NCI-H526 (cell line): ENCODE measurements at regions not wholly inside any gene's neighbourhood (a gene's known extent, or its start where the extent isn't known, plus 50 kb on each side); places are given as distances from the start of the nearest gene placed in this dataset.
"Not testable (repeated sequence)": the region's sequence is repeated elsewhere in the genome, so short reads cannot be mapped to it uniquely, and the experiment has no call there.

Experiments used
- DNase-seq, 2 experiments: peaks; one replicate each; lab custom pipeline; 2025; lab: John Stamatoyannopoulos, UW

GRCh38 chr3:59408047-59408624 lies 358.3 kb upstream of the CFAP20DC start:
- DNase-seq: no peak

GRCh38 chr3:59407425-59407824 lies 357.6 kb upstream of the CFAP20DC start:
- no peak for DNase-seq

- DNase-seq: no peak
Observed at GRCh38 chr3:59406943-59407342, 357.1 kb upstream of the CFAP20DC start.

GRCh38 chr3:59404851-59405250 lies 355.0 kb upstream of the CFAP20DC start:
- no peak for DNase-seq

- no peak for DNase-seq
Observed at GRCh38 chr3:59404064-59404463, 354.2 kb upstream of the CFAP20DC start.

GRCh38 chr3:59401924-59402323 lies 352.1 kb upstream of the CFAP20DC start:
- no peak for DNase-seq

- DNase-seq: no peak
Observed at GRCh38 chr3:59392116-59392515, 342.3 kb upstream of the CFAP20DC start.

- DNase-seq: no peak
Observed at GRCh38 chr3:59391131-59391530, 341.3 kb upstream of the CFAP20DC start.

- no peak for DNase-seq
Observed at GRCh38 chr3:59388555-59389270, 338.9 kb upstream of the CFAP20DC start.

DNA sequence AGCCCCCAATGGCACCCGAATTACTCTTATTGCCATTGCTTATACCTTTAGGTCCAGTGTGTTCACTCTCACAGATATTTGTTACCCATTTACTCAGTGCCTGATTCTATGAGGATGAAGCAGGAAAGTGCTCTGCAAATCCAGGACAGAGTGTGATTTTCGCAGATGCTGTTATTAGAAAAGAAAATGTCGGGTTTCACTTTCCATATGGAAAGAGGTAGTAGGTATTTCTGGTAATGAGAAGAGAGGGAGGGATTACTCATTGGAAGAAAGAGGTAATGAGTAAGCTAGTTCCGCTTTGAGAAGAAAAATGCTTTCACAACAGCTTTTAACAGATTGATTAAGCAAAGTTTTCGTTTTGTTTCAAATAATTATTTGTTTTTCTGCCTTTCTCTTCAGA lies 336.3 kb upstream of the CFAP20DC start:
- DNase-seq: no peak

GRCh38 chr3:59385547-59385946 lies 335.7 kb upstream of the CFAP20DC start:
- no peak for DNase-seq

- no peak for DNase-seq
Observed at GRCh38 chr3:59381282-59381681, 331.5 kb upstream of the CFAP20DC start.

DNA sequence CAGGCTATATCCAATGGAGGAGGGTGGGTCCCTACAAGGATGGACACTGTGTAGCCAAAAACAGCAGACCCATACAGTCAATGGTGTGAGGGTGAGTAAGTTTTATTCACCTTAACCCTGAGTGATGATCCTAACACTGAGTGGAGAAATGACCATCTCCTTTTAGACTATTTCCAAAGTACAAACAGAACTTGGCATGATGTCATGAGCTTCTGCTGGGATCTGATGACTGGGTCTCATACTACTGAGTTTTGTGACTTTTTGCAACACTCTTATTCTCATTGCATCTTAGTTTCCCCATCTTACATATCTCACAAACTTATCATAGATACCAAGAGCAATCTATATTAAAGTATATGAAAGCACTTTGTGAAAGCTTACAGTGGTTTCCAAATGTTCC lies 330.3 kb upstream of the CFAP20DC start:
- no peak for DNase-seq

GRCh38 chr3:59374818-59375211 lies 325.0 kb upstream of the CFAP20DC start:
- DNase-seq: peak; percentile 1 to 46

GRCh38 chr3:59374091-59374817 lies 324.4 kb upstream of the CFAP20DC start:
- no peak for DNase-seq

DNA sequence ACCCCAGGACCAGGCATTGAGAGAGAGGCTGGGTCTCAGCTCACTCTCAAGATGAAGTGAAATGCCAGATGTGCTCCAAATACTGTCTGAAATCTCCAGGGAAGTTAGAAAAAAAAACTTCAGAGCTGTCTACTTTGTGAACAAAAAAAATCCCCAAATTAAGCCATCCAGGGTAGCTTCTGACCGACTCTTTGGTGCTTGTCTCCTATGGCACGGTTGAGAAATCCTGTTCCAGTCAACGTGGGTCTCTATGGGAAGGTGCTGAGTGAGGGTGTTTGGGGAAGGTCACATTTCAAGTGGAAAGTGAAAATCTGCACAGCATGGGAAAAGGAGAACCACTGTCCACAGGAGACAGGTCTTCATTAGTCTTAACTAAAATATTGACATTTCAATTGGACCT lies 322.5 kb upstream of the CFAP20DC start:
- DNase-seq: no peak

DNA sequence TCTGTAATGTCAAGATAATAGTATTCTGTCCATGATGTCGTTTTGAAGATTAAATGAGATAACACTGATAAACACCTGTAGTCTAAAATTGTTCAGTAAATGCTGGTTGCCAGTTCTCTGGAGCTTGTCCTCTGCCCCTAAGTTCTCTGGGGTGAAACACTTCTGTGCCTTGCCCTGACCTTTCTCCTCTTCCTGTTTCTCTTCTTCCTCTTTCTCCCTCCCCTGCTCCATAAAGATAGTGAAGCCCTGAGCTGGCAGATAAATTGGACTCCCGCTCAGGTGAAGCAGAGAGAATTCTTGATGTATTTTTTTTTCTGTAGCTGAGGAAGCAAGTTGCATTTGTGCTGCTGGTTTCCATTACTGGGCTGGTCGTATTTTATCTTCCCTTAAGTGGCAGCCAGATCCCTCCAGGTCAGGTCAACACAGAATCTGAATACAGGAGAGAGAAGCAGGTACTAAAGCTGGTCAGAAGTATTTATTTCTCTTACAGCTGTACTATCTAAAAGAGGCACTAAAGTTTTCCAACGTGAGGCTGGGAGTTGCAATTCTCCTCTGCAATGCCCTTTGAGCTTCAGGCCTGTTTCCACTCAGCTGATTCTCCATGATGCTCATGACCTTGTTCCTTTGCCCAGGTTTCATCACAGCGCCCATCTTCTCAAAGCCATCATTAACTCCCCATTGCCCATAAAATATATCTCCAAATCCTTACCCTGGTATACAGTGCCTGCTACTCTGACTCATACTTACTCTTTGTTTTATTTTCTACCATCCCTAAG lies 319.3 kb upstream of the CFAP20DC start:
- DNase-seq: no peak

DNA sequence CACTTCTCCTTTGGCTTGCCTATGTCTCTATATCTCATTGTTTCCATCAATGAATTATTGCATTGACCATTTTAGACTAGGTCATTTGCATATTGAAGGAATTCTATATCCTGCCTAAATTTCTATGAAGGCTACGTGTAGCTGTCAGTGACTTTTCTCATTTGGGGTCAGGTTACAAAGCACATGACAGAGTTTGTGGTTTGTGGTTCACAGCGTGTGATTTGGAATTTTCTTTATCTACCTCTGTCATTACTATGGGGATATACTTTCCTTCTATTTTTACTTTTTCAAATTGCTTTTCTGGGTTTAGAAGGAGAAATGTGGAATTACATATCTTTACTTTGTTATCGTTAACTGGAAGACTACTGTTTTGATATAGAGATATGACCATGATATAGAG lies 317.3 kb upstream of the CFAP20DC start:
- peak; percentile 2 to 3 for DNase-seq

- no peak for DNase-seq
Observed at GRCh38 chr3:59366218-59366617, 316.4 kb upstream of the CFAP20DC start.

DNA sequence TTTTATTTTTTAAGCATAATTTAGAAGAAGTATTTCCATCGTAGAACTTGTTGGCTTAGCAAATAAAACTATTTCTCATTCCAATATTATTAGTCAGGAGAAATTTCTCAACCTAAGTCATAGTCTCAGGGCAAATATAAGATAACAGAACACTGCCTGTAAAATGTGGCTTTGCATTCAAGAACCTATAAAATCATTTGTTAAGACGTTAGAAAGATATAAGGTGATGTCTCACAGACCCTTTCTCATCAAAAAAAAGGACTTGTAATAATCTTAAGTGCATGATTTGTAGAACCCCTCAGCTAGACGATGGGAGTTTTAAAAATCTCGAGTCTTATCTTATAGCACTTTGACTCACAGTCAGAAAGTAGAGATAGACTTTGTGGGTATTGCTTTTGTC lies 314.7 kb upstream of the CFAP20DC start:
- no peak for DNase-seq

DNA sequence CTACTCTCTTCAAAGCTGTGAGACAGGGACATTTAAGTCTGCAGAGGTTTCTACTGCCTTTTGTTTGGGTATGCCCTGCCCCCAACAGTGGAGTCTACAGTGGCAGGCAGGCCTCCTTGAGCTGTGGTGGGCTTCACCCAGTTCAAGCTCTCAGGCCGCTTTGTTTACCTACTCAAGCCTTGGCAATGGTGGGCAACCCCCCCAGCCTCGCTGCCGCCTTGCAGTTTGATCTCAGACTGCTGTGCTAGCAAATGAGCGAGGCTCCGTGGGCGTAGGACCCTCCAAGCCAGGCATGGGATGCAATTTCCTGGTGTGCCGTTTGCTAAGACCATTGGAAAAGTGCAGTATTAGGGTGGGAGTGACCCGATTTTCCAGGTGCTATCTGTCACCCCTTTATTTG lies 310.5 kb upstream of the CFAP20DC start:
- not testable (repeated sequence) for DNase-seq

DNA sequence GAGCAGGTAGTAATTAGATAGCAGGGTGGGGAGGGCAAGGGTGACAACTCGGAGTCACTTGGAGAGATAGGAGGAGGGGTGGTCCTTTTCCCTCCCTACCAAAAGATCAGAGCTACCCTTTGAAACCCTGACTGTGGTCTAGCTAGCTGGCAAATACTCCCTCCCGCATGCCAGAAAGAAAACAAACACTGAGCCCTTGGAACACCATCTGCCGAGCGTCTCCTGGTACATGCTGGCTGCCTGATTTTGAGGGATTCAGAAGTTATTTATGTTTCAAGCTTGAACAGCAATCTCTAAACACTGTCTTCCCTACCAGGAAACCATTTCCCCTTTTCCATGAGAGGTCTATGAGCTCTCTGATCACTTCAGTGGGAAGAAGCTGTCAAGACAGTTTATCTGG lies 291.6 kb upstream of the CFAP20DC start:
- no peak for DNase-seq

- no peak for DNase-seq
Observed at GRCh38 chr3:59339818-59340217, 290.0 kb upstream of the CFAP20DC start.
